ENCODE measurements at regions not wholly inside any gene's neighbourhood (a gene's known extent, or its start where the extent isn't known, plus 50 kb on each side); places are given as distances from the start of the nearest gene placed in this dataset.

DNA sequence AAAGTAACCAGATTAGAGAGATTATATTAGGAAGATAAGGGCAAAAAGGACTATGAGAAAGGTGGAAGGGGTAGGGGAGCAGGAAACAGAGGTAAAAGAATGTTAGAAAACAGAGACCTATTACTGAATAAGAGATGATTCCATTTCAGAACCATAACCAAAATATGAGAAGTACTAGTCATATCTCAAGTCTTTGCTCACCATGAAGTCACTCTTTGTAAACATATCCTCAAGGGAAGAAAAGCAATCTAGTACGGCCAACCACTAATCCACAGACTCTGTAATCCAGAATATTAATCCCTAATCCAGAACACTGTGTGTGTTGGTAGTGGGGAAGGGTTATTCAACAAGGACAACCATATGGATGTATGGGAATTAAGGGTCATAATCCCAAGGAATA is 92.0 kb downstream of the CDCA7 start:
- Histone ChIP-seq H3K9me3 (ENCODE audit: control insufficient read depth in 2 of 2, low read length in 2 of 2) (no peaks in the 10 kb centered on the region), H3K27ac (ENCODE audit: low read depth in 2 of 2, low read length in 2 of 2) (no peak overlapping the region), H3K9ac (ENCODE audit: low read depth in 1 of 2, low read length in 2 of 2) (no peak overlapping the region), H3K36me3 (ENCODE audit: control insufficient read depth in 2 of 2, insufficient read depth in 2 of 2, low read length in 2 of 2) (no peaks in the 10 kb centered on the region), H3K27me3 (ENCODE audit: control insufficient read depth in 2 of 2, insufficient read depth in 2 of 2, low read length in 2 of 2) (no peaks in the 10 kb centered on the region), H3K4me3 (ENCODE audit: low read length in 2 of 2) (no peak overlapping the region), H3K4me1 (ENCODE audit: control insufficient read depth in 2 of 2, insufficient read depth in 2 of 2, low read length in 2 of 2) (no peaks in the 10 kb centered on the region)

DNA sequence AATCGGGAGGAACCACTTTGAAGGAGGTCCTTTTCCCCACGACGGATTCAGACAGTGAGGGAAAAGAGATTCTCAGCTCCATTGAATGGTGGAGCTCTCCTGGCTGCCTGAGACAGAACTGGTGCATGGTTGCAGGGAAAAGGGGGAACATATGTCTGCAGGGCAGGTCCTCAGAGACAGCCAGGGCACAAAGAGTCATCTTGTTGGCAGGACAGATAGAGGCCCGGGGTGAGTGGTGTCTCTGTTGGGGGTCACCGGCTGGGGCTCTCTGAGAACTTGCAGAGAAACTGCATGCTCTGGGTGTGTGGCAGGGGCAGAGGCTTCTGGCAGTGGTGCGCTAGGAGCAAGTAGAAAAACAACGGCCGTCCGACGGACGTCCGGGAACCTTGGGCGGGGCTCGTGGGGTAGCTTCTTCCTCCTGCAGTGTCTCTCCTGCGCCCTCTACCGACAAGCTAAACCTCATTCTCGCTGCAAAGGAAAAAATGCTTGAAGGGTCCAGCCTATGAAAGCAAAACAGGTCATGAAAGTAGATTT is 94.3 kb downstream of the CDCA7 start:
- Histone ChIP-seq H3K36me3 (ENCODE audit: control insufficient read depth in 2 of 2, insufficient read depth in 2 of 2, low read length in 2 of 2) (no peaks in the 10 kb centered on the region), H3K9me3 (ENCODE audit: control insufficient read depth in 2 of 2, low read length in 2 of 2) (no peaks in the 10 kb centered on the region), H3K27ac (ENCODE audit: low read depth in 2 of 2, low read length in 2 of 2) (peak overlapping the region in 1 of 2 donors; percentile 32), H3K4me1 (ENCODE audit: control insufficient read depth in 2 of 2, insufficient read depth in 2 of 2, low read length in 2 of 2) (no peaks in the 10 kb centered on the region), H3K27me3 (ENCODE audit: control insufficient read depth in 2 of 2, insufficient read depth in 2 of 2, low read length in 2 of 2) (no peaks in the 10 kb centered on the region), H3K9ac (ENCODE audit: low read depth in 1 of 2, low read length in 2 of 2) (no peak overlapping the region), H3K4me3 (ENCODE audit: low read length in 2 of 2) (peak overlapping the region; percentile 43 to 66)

DNA sequence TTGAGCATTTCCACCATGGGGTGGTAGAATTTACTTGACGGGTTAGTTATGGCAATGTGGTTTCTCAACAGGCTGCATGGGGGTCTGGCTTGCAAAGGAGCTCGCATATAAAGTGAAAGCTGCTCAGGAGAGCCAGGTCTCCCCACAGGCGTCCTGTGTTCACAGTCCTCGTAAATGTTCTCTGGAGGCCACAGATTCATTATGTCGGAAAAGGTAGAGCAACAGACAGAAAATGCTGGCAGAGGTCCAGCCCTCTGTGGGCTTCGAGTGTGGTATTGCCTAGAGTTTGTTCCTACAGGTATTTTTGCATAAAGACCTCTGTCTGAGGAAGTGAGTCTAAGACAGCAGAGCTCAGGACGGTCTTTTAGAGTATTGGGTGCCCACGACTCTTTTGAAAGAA is 96.4 kb downstream of the CDCA7 start:
- H3K4me1 ChIP-seq (ENCODE audit: control insufficient read depth in 2 of 2, insufficient read depth in 2 of 2, low read length in 2 of 2): no peaks in the 10 kb centered on the region
- no peak overlapping the region for H3K27ac ChIP-seq (ENCODE audit: low read depth in 2 of 2, low read length in 2 of 2)
- no peak overlapping the region for H3K9ac ChIP-seq (ENCODE audit: low read depth in 1 of 2, low read length in 2 of 2)
- no peak overlapping the region for H3K4me3 ChIP-seq (ENCODE audit: low read length in 2 of 2)
- no peaks in the 10 kb centered on the region for H3K27me3 ChIP-seq (ENCODE audit: control insufficient read depth in 2 of 2, insufficient read depth in 2 of 2, low read length in 2 of 2)
- H3K36me3 ChIP-seq (ENCODE audit: control insufficient read depth in 2 of 2, insufficient read depth in 2 of 2, low read length in 2 of 2): no peaks in the 10 kb centered on the region
- no peaks in the 10 kb centered on the region for H3K9me3 ChIP-seq (ENCODE audit: control insufficient read depth in 2 of 2, low read length in 2 of 2)

DNA sequence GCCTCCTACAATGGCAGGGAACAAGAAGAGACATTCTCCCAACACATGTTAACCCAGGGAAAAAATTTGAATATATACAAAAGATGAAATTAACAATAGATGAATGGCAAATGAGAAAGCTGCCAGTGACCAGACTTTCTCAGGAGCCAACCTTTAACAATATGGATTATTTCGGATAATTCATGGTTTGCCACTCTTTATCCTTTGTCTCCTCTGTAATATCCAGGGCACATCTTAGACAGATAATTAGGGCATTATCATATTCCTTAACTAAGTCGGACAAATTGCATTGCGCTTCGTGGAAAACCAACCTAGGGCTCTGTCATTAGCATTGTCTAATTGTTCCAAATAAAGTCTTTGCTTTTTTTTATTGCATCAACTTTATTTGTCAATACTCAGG is 97.3 kb downstream of the CDCA7 start:
- H3K4me3 ChIP-seq (ENCODE audit: low read length in 2 of 2): no peak overlapping the region
- H3K27ac ChIP-seq (ENCODE audit: low read depth in 2 of 2, low read length in 2 of 2): no peak overlapping the region
- no peaks in the 10 kb centered on the region for H3K9me3 ChIP-seq (ENCODE audit: control insufficient read depth in 2 of 2, low read length in 2 of 2)
- no peaks in the 10 kb centered on the region for H3K27me3 ChIP-seq (ENCODE audit: control insufficient read depth in 2 of 2, insufficient read depth in 2 of 2, low read length in 2 of 2)
- no peaks in the 10 kb centered on the region for H3K36me3 ChIP-seq (ENCODE audit: control insufficient read depth in 2 of 2, insufficient read depth in 2 of 2, low read length in 2 of 2)
- no peak overlapping the region for H3K9ac ChIP-seq (ENCODE audit: low read depth in 1 of 2, low read length in 2 of 2)
- H3K4me1 ChIP-seq (ENCODE audit: control insufficient read depth in 2 of 2, insufficient read depth in 2 of 2, low read length in 2 of 2): no peaks in the 10 kb centered on the region

DNA sequence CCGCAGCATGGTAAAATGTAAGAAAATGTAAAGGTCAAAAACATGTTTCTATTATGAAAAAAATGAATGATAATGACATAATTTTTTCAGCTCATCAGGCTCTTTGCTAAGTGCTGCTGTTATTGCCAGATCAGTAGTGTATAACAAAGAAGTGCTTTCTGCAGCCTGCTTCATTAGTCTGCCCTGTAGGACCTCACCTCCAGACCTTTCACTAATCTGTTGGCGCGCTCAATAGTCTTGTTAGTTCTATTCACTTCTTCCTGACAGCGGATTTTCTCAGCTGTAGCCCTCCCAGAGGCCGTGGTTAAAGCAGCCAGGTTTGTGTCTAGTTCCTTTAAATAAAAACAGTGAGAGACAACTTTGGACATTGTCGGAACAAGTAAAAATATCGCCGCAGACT is 97.7 kb downstream of the CDCA7 start:
- Histone ChIP-seq H3K9ac (ENCODE audit: low read depth in 1 of 2, low read length in 2 of 2) (no peak overlapping the region), H3K36me3 (ENCODE audit: control insufficient read depth in 2 of 2, insufficient read depth in 2 of 2, low read length in 2 of 2) (no peaks in the 10 kb centered on the region), H3K27ac (ENCODE audit: low read depth in 2 of 2, low read length in 2 of 2) (no peak overlapping the region)

DNA sequence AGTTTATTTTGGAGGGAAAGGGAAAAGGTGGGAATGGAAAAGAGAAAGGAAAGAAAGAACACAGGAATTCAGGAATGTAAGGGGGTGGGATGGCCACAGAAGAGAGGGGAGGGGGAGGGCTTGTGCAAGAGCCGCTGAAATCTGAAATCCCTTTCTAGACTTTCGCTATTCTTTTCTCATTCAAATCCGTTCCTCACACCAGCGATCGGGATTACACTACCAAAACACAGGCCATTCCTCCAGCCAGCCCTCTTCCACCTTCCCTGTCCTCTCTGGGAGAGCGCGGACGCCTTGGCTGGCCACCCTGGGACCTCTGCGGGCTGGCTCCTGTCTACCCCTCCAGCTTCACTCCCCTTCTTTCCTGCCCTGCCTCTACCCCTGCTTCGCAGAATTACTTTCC is 102.3 kb downstream of the CDCA7 start:
- H3K9me3 ChIP-seq (ENCODE audit: control insufficient read depth in 2 of 2, low read length in 2 of 2): no peaks in the 10 kb centered on the region
- no peak overlapping the region for H3K27ac ChIP-seq (ENCODE audit: low read depth in 2 of 2, low read length in 2 of 2)
- no peak overlapping the region for H3K4me3 ChIP-seq (ENCODE audit: low read length in 2 of 2)
- H3K9ac ChIP-seq (ENCODE audit: low read depth in 1 of 2, low read length in 2 of 2): no peak overlapping the region
- H3K4me1 ChIP-seq (ENCODE audit: control insufficient read depth in 2 of 2, insufficient read depth in 2 of 2, low read length in 2 of 2): no peaks in the 10 kb centered on the region
- no peaks in the 10 kb centered on the region for H3K36me3 ChIP-seq (ENCODE audit: control insufficient read depth in 2 of 2, insufficient read depth in 2 of 2, low read length in 2 of 2)
- peaks cover 0 to 3% of the 10 kb centered on the region in 2 donors for H3K27me3 ChIP-seq (ENCODE audit: control insufficient read depth in 2 of 2, insufficient read depth in 2 of 2, low read length in 2 of 2)

More for the DNA sequence above, 97.7 kb downstream of the CDCA7 start:
- Histone ChIP-seq H3K4me1 (ENCODE audit: control insufficient read depth in 2 of 2, insufficient read depth in 2 of 2, low read length in 2 of 2) (no peaks in the 10 kb centered on the region), H3K9me3 (ENCODE audit: control insufficient read depth in 2 of 2, low read length in 2 of 2) (no peaks in the 10 kb centered on the region), H3K27me3 (ENCODE audit: control insufficient read depth in 2 of 2, insufficient read depth in 2 of 2, low read length in 2 of 2) (peaks cover 0 to under 1% of the 10 kb centered on the region in 2 donors), H3K4me3 (ENCODE audit: low read length in 2 of 2) (no peak overlapping the region)

DNA sequence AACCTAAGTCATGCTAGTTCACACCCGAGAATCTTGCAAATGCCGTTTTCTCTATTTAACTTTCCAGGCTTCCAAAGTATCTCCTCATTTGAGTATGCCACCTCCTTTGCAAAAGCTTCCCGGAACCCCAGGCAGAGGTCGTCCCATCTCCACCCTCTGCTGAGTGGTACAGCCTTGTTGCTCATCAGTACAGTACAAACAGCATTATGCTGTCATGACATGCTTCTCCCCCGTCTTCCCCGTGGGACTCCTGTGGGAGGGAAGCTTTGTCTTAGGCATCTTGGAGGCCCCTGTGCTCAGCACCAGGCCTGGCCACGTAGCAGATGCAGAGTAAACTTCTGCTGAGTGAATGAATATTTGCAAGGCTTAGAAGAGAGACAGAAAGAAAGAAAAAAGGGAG is 102.7 kb downstream of the CDCA7 start:
- Histone ChIP-seq H3K4me1 (ENCODE audit: control insufficient read depth in 2 of 2, insufficient read depth in 2 of 2, low read length in 2 of 2) (no peaks in the 10 kb centered on the region), H3K36me3 (ENCODE audit: control insufficient read depth in 2 of 2, insufficient read depth in 2 of 2, low read length in 2 of 2) (no peaks in the 10 kb centered on the region), H3K27me3 (ENCODE audit: control insufficient read depth in 2 of 2, insufficient read depth in 2 of 2, low read length in 2 of 2) (peaks cover 0 to 3% of the 10 kb centered on the region in 2 donors), H3K27ac (ENCODE audit: low read depth in 2 of 2, low read length in 2 of 2) (no peak overlapping the region), H3K9ac (ENCODE audit: low read depth in 1 of 2, low read length in 2 of 2) (no peak overlapping the region), H3K9me3 (ENCODE audit: control insufficient read depth in 2 of 2, low read length in 2 of 2) (no peaks in the 10 kb centered on the region), H3K4me3 (ENCODE audit: low read length in 2 of 2) (no peak overlapping the region)

DNA sequence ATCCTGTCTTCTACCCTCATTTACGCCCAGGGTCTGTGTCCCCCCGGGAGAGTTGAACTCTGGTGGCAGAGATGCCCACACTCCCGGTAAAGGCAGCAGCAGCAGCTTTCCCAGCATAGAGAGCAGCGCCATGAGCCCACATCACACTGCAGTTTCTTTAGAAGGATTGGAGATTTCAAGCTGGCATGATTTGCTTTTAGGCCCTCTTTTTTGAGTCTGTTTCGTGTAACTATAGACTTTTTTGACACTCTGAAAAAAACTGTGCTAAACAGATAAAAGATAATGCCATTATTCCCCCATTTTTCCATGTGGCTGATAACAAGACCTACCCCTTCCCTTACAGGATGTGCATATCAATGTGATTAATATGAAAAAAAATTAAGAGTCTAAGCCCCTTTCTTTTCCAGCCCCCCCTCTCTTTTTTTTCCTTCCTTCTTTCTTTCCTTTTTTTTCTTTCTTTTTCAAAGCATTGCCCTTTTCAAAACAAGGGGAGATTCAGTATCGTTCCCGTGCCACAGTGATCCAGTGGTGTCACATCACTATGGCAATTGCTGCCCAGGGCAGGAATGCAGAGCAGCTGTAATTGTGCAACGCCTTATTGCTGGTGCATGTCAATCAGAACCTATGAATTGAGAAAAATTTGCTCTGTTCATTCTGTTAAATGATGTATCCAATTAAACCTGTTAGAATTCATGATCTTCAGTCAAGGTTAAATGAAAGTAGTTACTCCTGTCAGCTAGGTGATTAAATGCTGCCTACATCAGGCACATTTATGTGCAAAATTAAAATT is 104.5 kb downstream of the CDCA7 start:
- Histone ChIP-seq H3K4me3 (ENCODE audit: low read length in 2 of 2) (no peak overlapping the region), H3K9me3 (ENCODE audit: control insufficient read depth in 2 of 2, low read length in 2 of 2) (no peaks in the 10 kb centered on the region), H3K36me3 (ENCODE audit: control insufficient read depth in 2 of 2, insufficient read depth in 2 of 2, low read length in 2 of 2) (no peaks in the 10 kb centered on the region), H3K9ac (ENCODE audit: low read depth in 1 of 2, low read length in 2 of 2) (no peak overlapping the region), H3K27me3 (ENCODE audit: control insufficient read depth in 2 of 2, insufficient read depth in 2 of 2, low read length in 2 of 2) (peaks cover 0 to 3% of the 10 kb centered on the region in 2 donors), H3K4me1 (ENCODE audit: control insufficient read depth in 2 of 2, insufficient read depth in 2 of 2, low read length in 2 of 2) (peaks cover 7 to 8% of the 10 kb centered on the region in 2 donors), H3K27ac (ENCODE audit: low read depth in 2 of 2, low read length in 2 of 2) (no peak overlapping the region)

DNA sequence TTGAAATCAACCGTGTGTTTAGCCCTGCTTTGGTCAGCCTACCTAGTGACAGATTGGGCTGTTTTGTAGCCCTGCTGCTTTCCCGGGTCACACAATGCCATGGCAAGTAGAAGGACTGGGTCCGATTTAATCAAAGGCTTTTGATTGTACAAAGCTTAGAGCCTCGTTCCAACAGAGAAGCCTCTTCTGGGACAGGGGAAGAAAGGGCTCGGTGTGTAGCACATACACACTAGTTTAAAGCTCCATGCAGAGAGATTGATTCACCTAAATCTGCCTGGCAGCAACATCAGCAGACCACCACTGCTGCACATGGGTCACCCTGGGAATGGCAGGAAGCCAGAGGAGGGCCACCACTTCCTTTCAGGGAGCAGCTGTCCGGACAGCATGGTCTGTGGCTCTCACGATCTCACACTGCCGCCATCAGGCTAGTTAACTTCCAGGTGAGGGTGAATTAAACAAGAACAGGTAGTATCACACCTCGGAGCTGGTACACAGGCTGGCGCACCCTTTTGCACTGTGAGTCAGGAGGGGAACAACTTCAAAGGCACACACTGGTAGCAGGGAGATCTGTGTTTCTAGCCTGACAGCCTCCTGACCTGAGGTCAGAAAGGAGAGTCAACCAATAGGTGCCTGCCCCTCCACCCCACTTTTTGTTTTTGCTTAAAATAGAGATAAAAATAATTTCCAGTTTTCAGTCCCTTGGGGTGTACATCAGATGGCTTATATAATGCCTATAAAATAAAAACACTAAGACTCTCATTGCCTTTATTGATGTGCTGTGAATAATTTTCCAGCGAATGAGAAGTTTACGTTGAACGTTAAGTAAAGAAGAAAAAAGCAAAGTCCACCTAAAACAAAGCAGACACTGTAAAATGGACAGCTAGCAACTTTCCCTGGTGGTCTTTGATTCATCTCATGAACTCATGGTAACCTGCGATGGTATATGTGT is 108.5 kb downstream of the CDCA7 start:
- H3K4me3 ChIP-seq (ENCODE audit: low read length in 2 of 2): peak overlapping the region; percentile 12 to 53
- no peaks in the 10 kb centered on the region for H3K9me3 ChIP-seq (ENCODE audit: control insufficient read depth in 2 of 2, low read length in 2 of 2)
- H3K9ac ChIP-seq (ENCODE audit: low read depth in 1 of 2, low read length in 2 of 2): peak overlapping the region in 1 of 2 donors; percentile 8
- H3K36me3 ChIP-seq (ENCODE audit: control insufficient read depth in 2 of 2, insufficient read depth in 2 of 2, low read length in 2 of 2): no peaks in the 10 kb centered on the region
- H3K27me3 ChIP-seq (ENCODE audit: control insufficient read depth in 2 of 2, insufficient read depth in 2 of 2, low read length in 2 of 2): no peaks in the 10 kb centered on the region
- H3K4me1 ChIP-seq (ENCODE audit: control insufficient read depth in 2 of 2, insufficient read depth in 2 of 2, low read length in 2 of 2): peaks cover 7 to 8% of the 10 kb centered on the region in 2 donors
- H3K27ac ChIP-seq (ENCODE audit: low read depth in 2 of 2, low read length in 2 of 2): no peak overlapping the region

DNA sequence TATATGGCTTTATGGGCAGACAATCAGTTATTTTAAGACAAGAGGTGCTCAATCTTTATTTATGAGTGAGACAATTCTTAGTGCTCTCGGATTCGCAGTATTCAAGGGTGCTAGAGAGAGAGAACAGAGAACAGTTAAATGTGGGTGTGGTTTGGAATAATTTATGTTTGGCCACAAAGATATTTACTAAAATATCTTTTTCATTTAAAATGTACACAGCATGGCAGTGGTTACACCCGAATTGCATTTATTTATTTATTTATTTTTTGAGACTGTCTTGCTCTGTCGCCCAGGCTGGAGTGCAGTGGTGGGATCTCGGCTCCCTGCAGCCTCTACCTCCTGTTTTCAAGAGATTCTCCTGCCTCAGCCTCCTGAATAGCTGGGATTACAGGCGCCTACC is 109.2 kb downstream of the CDCA7 start:
- Histone ChIP-seq H3K27ac (ENCODE audit: low read depth in 2 of 2, low read length in 2 of 2) (no peak overlapping the region), H3K9me3 (ENCODE audit: control insufficient read depth in 2 of 2, low read length in 2 of 2) (no peaks in the 10 kb centered on the region), H3K4me3 (ENCODE audit: low read length in 2 of 2) (no peak overlapping the region), H3K4me1 (ENCODE audit: control insufficient read depth in 2 of 2, insufficient read depth in 2 of 2, low read length in 2 of 2) (peaks cover 7 to 8% of the 10 kb centered on the region in 2 donors), H3K27me3 (ENCODE audit: control insufficient read depth in 2 of 2, insufficient read depth in 2 of 2, low read length in 2 of 2) (no peaks in the 10 kb centered on the region), H3K36me3 (ENCODE audit: control insufficient read depth in 2 of 2, insufficient read depth in 2 of 2, low read length in 2 of 2) (no peaks in the 10 kb centered on the region), H3K9ac (ENCODE audit: low read depth in 1 of 2, low read length in 2 of 2) (no peak overlapping the region)

Data from mucosa of rectum (tissue), 2 donors.